Cardiac fibroblast (primary cell): ENCODE measurements at regions not wholly inside any gene's neighbourhood (a gene's known extent, or its start where the extent isn't known, plus 50 kb on each side); places are given as distances from the start of the nearest gene placed in this dataset.

Experiments used
- DNase-seq, 2 donors: peaks; one replicate each; pipeline versions ENCODE4 v3.0.0 to v3.0.0-alpha.2; 2010; ENCODE audit warnings: low read depth in 2 of 2
- H3K4me3 ChIP-seq, 2 donors: replicated peaks in 1 of 2; 1 replicate in 1 of 2; 2 replicates in 1 of 2; pipeline ENCODE4 v1.5.1; 2011; ENCODE audit warnings: low read depth in 2 of 2, low read length in 2 of 2, mild to moderate bottlenecking in 2 of 2, moderate library complexity in 1 of 2
- TF ChIP-seq, protein P1 (sequence below): IDR thresholded peaks from one replicate; pipeline ENCODE4 v1.5.1; 2011; ENCODE audit warnings: low read depth, mild to moderate bottlenecking, low read length, inconsistent platforms

GRCh38 chr10:29142516-29143314 is 146.2 kb upstream of the LYZL1 start:
- H3K4me3 ChIP-seq = no peak overlapping the region
- DNase-seq = no peak
- TF ChIP-seq, protein P1, sequence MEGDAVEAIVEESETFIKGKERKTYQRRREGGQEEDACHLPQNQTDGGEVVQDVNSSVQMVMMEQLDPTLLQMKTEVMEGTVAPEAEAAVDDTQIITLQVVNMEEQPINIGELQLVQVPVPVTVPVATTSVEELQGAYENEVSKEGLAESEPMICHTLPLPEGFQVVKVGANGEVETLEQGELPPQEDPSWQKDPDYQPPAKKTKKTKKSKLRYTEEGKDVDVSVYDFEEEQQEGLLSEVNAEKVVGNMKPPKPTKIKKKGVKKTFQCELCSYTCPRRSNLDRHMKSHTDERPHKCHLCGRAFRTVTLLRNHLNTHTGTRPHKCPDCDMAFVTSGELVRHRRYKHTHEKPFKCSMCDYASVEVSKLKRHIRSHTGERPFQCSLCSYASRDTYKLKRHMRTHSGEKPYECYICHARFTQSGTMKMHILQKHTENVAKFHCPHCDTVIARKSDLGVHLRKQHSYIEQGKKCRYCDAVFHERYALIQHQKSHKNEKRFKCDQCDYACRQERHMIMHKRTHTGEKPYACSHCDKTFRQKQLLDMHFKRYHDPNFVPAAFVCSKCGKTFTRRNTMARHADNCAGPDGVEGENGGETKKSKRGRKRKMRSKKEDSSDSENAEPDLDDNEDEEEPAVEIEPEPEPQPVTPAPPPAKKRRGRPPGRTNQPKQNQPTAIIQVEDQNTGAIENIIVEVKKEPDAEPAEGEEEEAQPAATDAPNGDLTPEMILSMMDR = no peak

GRCh38 chr10:29144126-29144525 is 144.7 kb upstream of the LYZL1 start:
- TF ChIP-seq, protein P1 = no peak
- DNase-seq = no peak
- no peak overlapping the region for H3K4me3 ChIP-seq

DNA sequence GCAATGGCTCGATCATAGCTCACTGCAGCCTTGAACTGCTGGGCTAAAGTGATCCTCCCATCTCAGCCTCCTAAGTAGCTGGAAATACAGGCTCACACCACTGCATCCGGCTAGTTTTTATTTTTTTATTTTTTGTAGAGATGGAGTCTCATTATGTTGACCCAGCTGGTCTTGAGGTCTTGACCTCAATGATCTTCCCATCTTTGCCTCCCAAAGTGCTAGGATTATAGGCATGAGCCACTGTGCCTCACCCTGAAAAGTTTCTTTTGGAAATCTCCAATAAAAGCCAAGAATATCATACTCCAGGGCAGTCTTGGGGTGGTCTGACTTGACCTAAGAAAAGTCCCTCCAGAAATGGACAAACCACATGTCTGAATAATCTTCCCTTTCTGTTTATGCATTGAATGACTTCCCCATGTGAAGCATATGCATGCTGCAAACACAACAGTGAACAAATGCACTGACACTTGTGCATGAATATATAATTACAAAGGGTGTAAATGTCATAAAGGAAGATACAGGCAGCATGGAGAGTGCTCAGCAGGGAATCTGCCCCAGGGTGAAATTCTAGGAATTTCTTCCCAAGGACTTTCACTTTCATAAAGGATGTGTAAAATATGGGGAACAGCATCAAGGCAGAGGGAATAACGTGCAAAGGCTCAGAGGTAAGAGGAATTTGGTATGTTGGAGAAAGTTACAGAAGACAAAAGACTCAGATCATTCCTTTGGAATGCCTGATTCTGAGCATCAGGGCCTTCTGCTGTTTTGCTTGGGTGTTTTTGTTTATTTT is 142.4 kb upstream of the LYZL1 start:
- no peak for DNase-seq

GRCh38 chr10:29150010-29150409 is 138.9 kb upstream of the LYZL1 start:
- peak in 1 of 2 donors; percentile 59 for DNase-seq
- TF ChIP-seq, protein P1 = no peak
- no peak overlapping the region for H3K4me3 ChIP-seq

More for the DNA sequence above, 142.4 kb upstream of the LYZL1 start:
- TF ChIP-seq, protein P1 = no peak
- no peak overlapping the region for H3K4me3 ChIP-seq

- DNase-seq = no peak
- no peak overlapping the region for H3K4me3 ChIP-seq
- TF ChIP-seq, protein P1 = no peak
Observed at GRCh38 chr10:29151005-29151404, 137.9 kb upstream of the LYZL1 start.

DNA sequence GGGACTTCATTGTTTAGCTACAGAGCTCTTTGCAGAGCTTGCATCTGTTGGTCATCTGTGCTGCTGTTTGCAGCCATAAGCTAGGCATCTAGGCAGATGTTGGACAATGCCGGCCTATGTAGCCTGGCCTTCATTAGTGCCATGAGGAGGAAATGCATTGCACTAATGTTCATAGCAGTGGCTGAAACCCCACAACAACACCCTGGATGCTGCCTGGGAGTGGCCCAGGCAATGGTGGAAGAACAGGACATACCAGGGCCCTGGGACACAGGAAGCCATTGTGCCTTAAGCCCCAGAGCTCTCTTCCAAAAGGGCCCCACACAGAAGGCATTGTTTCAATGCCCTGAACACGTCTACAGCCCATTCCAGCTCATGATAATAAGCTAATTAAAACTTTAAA is 131.5 kb upstream of the LYZL1 start:
- TF ChIP-seq, protein P1 = no peak
- no peak overlapping the region for H3K4me3 ChIP-seq
- no peak for DNase-seq
